Adrenal gland (tissue), 9 donors: ENCODE measurements at regions not wholly inside any gene's neighbourhood (a gene's known extent, or its start where the extent isn't known, plus 50 kb on each side); places are given as distances from the start of the nearest gene placed in this dataset.

ENCODE experiments used
- DNase-seq, 7 donors: peaks; one replicate each; pipeline ENCODE4 v3.0.0-alpha.2; 2019 to 2020
- H3K27ac ChIP-seq, 5 donors: fragments of 200-600 bp; sonication (generic) in 4 of 5; 1 replicate in 3 of 5; 2 replicates in 2 of 5; pipeline versions ENCODE4 v1.5.1 to v1.8.0; 2016 to 2020; ENCODE audit warnings: mild to moderate bottlenecking in 1 of 5
- H3K27me3 ChIP-seq: fragments of 200-600 bp; 2 replicates; pipeline ENCODE4 v1.8.0; 2021
- H3K36me3 ChIP-seq, 2 donors: fragments of 200-600 bp; replicated peaks in 1 of 2; 1 replicate in 1 of 2; 2 replicates in 1 of 2; pipeline versions ENCODE4 v1.5.1 to v1.8.0; 2018 to 2022
- H3K4me1 ChIP-seq, 2 donors: fragments of 200-600 bp; replicated peaks in 1 of 2; 1 replicate in 1 of 2; 2 replicates in 1 of 2; pipeline versions ENCODE4 v1.5.1 to v1.8.0; 2018 to 2021
- H3K4me3 ChIP-seq, 4 donors: fragments of 200-600 bp; sonication (generic) in 3 of 4; one replicate each; pipeline ENCODE4 v1.5.1; 2016 to 2018
- H3K9me3 ChIP-seq, 3 donors: fragments of 200-600 bp; sonication (generic) in 1 of 3; replicated peaks in 1 of 3; 1 replicate in 2 of 3; 2 replicates in 1 of 3; pipeline versions ENCODE4 v1.5.1 to v1.8.0; 2016 to 2021
- POLR2A ChIP-seq, 2 donors: fragments of 450-650 bp; IDR thresholded peaks; one replicate each; pipeline ENCODE4 v1.6.1; 2017; ENCODE audit warnings: antibody characterized with exemption in 2 of 2, mild to moderate bottlenecking in 2 of 2, moderate library complexity in 1 of 2
- WGBS, 4 donors: extraction: QIAGEN DNeasy Blood & Tissue Kit in 2 of 4; methylation state at CpG; one replicate each; pipeline versions ENCODE4 v1.1.5 to v1.1.7; 2013 to 2017; 5-methylcytosine and 5-hydroxymethylcytosine counted together
- intact Hi-C, 2 donors: fragments of 100-400 bp; cut with DNase I; formaldehyde crosslinking; loops; one replicate each; pipeline versions ENCODE4 v1.14.1 to v1.15.0; 2022 to 2023
- TF ChIP-seq, protein P1 (sequence below), 6 experiments: fragments of 450-650 bp in 4 of 6; fragments of 200-600 bp in 2 of 6; sonication (generic) in 1 of 6; IDR thresholded peaks; 1 replicate in 5 of 6; 2 replicates in 1 of 6; pipeline versions ENCODE4 v1.5.1 to v1.8.0; 2016 to 2021; ENCODE audit warnings: antibody characterized with exemption in 6 of 6, mild to moderate bottlenecking in 2 of 6, moderate library complexity in 1 of 6
- donor health status: healthy with polysubstance abuse.
- donor health status: Bipolar disorder and iron deficiency.
- donor health status: DM: yes; HTN: yes; CAD: no.
- donor health status: DM: no; HTN: no; CAD: no.
- donor health status: DM: no; HTN: no; CAD: no.

DNA sequence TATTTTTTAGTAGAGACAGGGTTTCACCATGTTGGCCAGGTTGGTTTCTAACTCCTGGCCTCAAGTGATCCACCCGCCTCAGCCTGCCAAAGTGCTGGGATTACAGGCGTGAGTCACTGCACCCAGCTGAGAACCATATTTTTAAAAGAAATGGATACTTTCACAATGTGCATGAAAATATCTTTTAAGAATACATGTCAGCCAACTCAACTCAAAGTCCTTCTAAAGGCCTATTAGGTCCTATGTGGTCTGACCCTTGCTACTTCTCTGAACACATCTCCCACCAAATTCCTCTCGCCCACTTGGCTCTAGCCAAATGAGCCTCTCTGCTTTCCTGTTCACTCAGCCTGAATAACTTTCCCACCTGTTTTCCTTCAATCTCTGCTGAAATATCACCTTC, 119.6 kb downstream of the MTX2 start:
- Histone ChIP-seq H3K27me3 (no peaks in the 10 kb centered on the region), H3K27ac (no peak overlapping the region), H3K4me3 (no peak overlapping the region), H3K9me3 (no peaks in the 10 kb centered on the region), H3K36me3 (no peaks in the 10 kb centered on the region), H3K4me1 (peaks cover 4 to 7% of the 10 kb centered on the region in 2 donors)
- WGBS, 4 donors: 85 to 98% (median 91%) methylated on average over 3 of the region's 3 CpGs
- no peak for DNase-seq
- intact Hi-C loops: no loop called here
- TF ChIP-seq, protein P1, sequence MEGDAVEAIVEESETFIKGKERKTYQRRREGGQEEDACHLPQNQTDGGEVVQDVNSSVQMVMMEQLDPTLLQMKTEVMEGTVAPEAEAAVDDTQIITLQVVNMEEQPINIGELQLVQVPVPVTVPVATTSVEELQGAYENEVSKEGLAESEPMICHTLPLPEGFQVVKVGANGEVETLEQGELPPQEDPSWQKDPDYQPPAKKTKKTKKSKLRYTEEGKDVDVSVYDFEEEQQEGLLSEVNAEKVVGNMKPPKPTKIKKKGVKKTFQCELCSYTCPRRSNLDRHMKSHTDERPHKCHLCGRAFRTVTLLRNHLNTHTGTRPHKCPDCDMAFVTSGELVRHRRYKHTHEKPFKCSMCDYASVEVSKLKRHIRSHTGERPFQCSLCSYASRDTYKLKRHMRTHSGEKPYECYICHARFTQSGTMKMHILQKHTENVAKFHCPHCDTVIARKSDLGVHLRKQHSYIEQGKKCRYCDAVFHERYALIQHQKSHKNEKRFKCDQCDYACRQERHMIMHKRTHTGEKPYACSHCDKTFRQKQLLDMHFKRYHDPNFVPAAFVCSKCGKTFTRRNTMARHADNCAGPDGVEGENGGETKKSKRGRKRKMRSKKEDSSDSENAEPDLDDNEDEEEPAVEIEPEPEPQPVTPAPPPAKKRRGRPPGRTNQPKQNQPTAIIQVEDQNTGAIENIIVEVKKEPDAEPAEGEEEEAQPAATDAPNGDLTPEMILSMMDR (IDR thresholded peaks at IDR 0.05): no peak
- no peak for TF ChIP-seq POLR2A (IDR thresholded peaks at IDR 0.05)

DNA sequence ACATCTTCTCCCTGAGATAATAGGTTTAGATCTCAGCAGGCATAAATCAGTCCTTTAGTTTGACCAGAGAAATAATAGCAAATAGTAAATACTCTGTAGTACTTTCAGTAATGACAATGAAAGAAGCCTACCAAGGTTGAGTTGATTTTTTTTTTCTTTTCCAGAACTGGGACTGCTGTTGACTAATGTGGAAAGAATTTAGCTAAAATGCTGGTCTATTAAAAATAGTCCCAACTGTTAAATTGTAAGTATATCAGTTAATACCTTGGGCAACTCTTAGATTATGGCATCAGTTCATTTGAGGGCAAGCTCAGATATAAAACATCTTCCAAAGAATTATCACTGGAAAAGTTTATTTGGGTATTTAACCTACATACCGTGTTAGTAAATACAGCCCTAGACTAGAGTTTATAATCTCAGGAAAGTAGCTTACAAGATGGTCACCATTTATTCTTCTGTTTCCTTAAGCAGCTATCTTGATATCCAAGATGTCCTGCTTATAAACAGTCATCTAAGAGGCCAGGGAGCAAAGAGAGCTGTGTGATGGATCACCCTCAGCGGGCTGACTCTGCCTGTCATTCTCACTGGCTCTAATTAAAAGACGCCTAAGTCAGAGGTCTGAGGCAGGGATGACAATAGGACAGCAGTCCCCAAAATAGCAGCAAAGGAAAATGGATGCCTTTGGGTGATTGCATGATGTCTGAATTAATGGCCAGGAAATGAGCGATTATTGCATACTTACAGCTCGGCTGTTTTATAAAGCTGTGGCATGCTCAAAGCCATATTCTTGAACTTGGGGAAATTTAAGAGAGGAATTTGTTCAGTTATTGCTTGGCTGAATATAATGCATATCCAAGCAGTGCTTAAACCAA, 121.3 kb downstream of the MTX2 start:
- WGBS, 4 donors: 50 to 72% (median 67%) methylated on average over 5 of the region's 5 CpGs
- Histone ChIP-seq H3K27ac (no peak overlapping the region), H3K36me3 (no peaks in the 10 kb centered on the region), H3K27me3 (no peaks in the 10 kb centered on the region), H3K9me3 (no peaks in the 10 kb centered on the region), H3K4me1 (peaks cover 4 to 7% of the 10 kb centered on the region in 2 donors), H3K4me3 (no peak overlapping the region)
- intact Hi-C loops: no loop called here
- TF ChIP-seq, protein P1 (IDR thresholded peaks at IDR 0.05): no peak
- no peak for TF ChIP-seq POLR2A (IDR thresholded peaks at IDR 0.05)
- DNase-seq: no peak

DNA sequence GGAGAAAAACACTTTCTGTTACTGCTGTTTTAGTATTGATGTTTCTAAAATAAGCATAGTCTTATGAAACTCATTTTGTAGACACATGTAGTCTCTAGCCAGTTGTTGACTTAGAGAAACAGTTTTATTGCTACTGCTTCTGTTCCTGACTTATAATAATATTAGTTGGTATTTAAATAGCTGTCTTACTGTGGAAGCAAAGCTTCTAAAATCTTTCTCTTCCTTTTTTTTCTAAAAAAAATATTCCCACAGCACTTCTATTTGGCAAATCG, 121.8 kb downstream of the MTX2 start:
- Histone ChIP-seq H3K4me1 (peaks cover 4 to 7% of the 10 kb centered on the region in 2 donors), H3K9me3 (no peaks in the 10 kb centered on the region), H3K4me3 (no peak overlapping the region), H3K27me3 (no peaks in the 10 kb centered on the region), H3K36me3 (no peaks in the 10 kb centered on the region), H3K27ac (no peak overlapping the region)
- TF ChIP-seq, protein P1 (IDR thresholded peaks at IDR 0.05): no peak
- TF ChIP-seq POLR2A (IDR thresholded peaks at IDR 0.05): no peak
- intact Hi-C loops: no loop called here
- WGBS, 4 donors: 83 to 89% (median 84%) methylated on average over 1 of the region's 1 CpG
- DNase-seq: no peak

DNA sequence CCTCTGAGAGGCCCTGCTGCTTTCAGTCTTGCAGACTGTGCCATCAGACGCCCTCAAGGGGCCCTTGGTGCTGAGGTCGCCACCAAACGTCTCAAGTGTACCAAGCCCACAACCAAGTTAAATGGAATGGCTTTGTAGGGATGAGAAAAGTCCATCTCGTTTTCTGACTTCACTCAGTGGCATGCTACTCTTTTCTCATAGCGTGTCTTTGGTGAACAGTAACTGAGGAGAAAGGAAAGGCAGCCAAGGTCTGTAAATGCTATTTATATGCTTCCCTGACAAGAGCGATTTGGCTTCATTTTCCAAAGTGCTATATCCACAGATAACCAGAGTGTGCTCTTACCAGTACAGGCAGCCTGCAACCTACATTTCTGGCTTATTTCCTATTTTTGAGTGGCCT, 123.0 kb downstream of the MTX2 start:
- no peak overlapping the region for H3K4me3 ChIP-seq
- H3K9me3 ChIP-seq: no peaks in the 10 kb centered on the region
- WGBS, 4 donors: 38 to 58% (median 48%) methylated on average over 6 of the region's 6 CpGs
- peaks cover 4 to 7% of the 10 kb centered on the region in 2 donors for H3K4me1 ChIP-seq
- TF ChIP-seq POLR2A (IDR thresholded peaks at IDR 0.05): no peak
- TF ChIP-seq, protein P1 (IDR thresholded peaks at IDR 0.05): no peak
- no peak overlapping the region for H3K27ac ChIP-seq
- intact Hi-C loops: no loop called here
- H3K36me3 ChIP-seq: no peaks in the 10 kb centered on the region
- no peaks in the 10 kb centered on the region for H3K27me3 ChIP-seq
- DNase-seq: no peak
